Sigmoid colon (tissue), 6 donors: ENCODE measurements at regions not wholly inside any gene's neighbourhood (a gene's known extent, or its start where the extent isn't known, plus 50 kb on each side); places are given as distances from the start of the nearest gene placed in this dataset.

Experiments used
- DNase-seq: peaks from one replicate; pipeline ENCODE4 v3.0.0-alpha.2; 2019
- H3K27ac ChIP-seq, 4 donors: fragments of 200-600 bp; sonication (generic); one replicate each; pipeline ENCODE4 v1.5.1; 2016 to 2019; ENCODE audit warnings: mild to moderate bottlenecking in 1 of 4
- H3K27me3 ChIP-seq, 3 donors: fragments of 200-600 bp; sonication (generic); one replicate each; pipeline ENCODE4 v1.5.1; 2019; ENCODE audit warnings: mild to moderate bottlenecking in 1 of 3
- H3K36me3 ChIP-seq, 4 donors: fragments of 200-600 bp; sonication (generic); one replicate each; pipeline ENCODE4 v1.5.1; 2016 to 2019
- H3K4me1 ChIP-seq, 4 donors: fragments of 200-600 bp; sonication (generic); one replicate each; pipeline ENCODE4 v1.5.1; 2017 to 2019
- H3K4me3 ChIP-seq, 4 donors: fragments of 200-600 bp; sonication (generic); one replicate each; pipeline ENCODE4 v1.5.1; 2017 to 2019; ENCODE audit warnings: mild to moderate bottlenecking in 2 of 4, moderate library complexity in 1 of 4
- H3K9me3 ChIP-seq, 4 donors: fragments of 200-600 bp in 3 of 4; sonication (generic) in 3 of 4; one replicate each; pipeline versions ENCODE4 v1.5.1 to v1.6.1; 2013 to 2019
- CTCF ChIP-seq, 4 experiments: fragments of 450-650 bp in 3 of 4; fragments of 200-600 bp in 1 of 4; IDR thresholded peaks; one replicate each; pipeline ENCODE4 v1.5.1; 2016 to 2019; ENCODE audit warnings: antibody characterized with exemption in 4 of 4, mild to moderate bottlenecking in 3 of 4, moderate library complexity in 2 of 4
- EP300 ChIP-seq, 4 donors: sonication (generic); formaldehyde crosslinking; IDR thresholded peaks; one replicate each; pipeline ENCODE4 v1.6.1; 2017; ENCODE audit warnings: antibody characterized with exemption in 4 of 4
- POLR2A ChIP-seq, 2 donors: fragments of 450-650 bp; IDR thresholded peaks; one replicate each; pipeline ENCODE4 v1.6.1; 2016; ENCODE audit warnings: antibody characterized with exemption in 2 of 2, mild to moderate bottlenecking in 2 of 2, moderate library complexity in 2 of 2
- POLR2AphosphoS5 ChIP-seq, 4 donors: sonication (generic); formaldehyde crosslinking; IDR thresholded peaks; one replicate each; pipeline ENCODE4 v1.6.1; 2017; ENCODE audit warnings: antibody characterized with exemption in 4 of 4
- WGBS, 2 donors: extraction: QIAGEN DNeasy Blood & Tissue Kit; methylation state at CpG; one replicate each; pipeline ENCODE4 v1.1.7; 2013; 5-methylcytosine and 5-hydroxymethylcytosine counted together
- intact Hi-C: fragments of 100-400 bp; cut with DNase I; formaldehyde crosslinking; loops from one replicate; pipeline ENCODE4 v1.15.1; 2023
- donor health status: healthy with polysubstance abuse.
- donor health status: healthy.

DNA sequence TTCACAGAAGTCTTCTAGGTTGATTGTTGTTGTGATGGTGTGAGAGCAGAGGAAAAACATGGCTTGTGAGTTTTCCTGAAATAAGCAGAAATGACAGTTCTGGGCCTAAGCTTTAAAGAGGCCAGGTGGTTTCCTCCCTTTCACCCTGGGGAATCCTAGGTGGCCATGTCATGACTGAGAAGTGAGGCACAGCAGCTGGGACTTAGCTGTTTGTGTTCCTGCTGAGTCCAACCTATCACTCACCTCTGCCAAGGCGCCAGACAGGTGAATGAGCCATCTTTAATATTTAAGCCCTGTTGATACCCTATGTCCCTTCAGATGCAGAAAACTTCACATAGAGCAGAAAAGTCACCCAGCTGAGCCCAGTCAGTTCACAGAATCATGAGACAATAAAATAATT, 384.4 kb downstream of the SLC4A3 start:
- WGBS, 2 donors = 94% methylated on average over 1 of the region's 1 CpG
- Histone ChIP-seq H3K27me3 (no peaks in the 10 kb centered on the region), H3K4me3 (no peak overlapping the region), H3K27ac (no peak overlapping the region), H3K4me1 (no peaks in the 10 kb centered on the region), H3K9me3 (peaks cover 0 to 7% (median 0%) of the 10 kb centered on the region in 4 donors), H3K36me3 (no peaks in the 10 kb centered on the region)
- DNase-seq = no peak
- intact Hi-C loops = no loop called here
- no peak for TF ChIP-seq EP300 (IDR thresholded peaks at IDR 0.05)
- no peak for TF ChIP-seq POLR2A (IDR thresholded peaks at IDR 0.05)
- no peak for TF ChIP-seq CTCF (IDR thresholded peaks at IDR 0.05)
- no peak for TF ChIP-seq POLR2AphosphoS5 (IDR thresholded peaks at IDR 0.05)

GRCh38 chr2:220014961-220015360, 387.5 kb downstream of the SLC4A3 start:
- TF ChIP-seq POLR2A (IDR thresholded peaks at IDR 0.05) (no peak), POLR2AphosphoS5 (IDR thresholded peaks at IDR 0.05) (no peak), CTCF (IDR thresholded peaks at IDR 0.05) (no peak), EP300 (IDR thresholded peaks at IDR 0.05) (no peak)
- H3K36me3 ChIP-seq = no peaks in the 10 kb centered on the region
- 90 to 92% methylated on average over 2 of the region's 2 CpGs for WGBS, 2 donors
- no peak for DNase-seq
- peaks cover 0 to 7% (median 0%) of the 10 kb centered on the region in 4 donors for H3K9me3 ChIP-seq
- no peak overlapping the region for H3K27ac ChIP-seq
- H3K27me3 ChIP-seq = no peaks in the 10 kb centered on the region
- no peak overlapping the region for H3K4me3 ChIP-seq
- no peaks in the 10 kb centered on the region for H3K4me1 ChIP-seq
- intact Hi-C loops = no loop called here

GRCh38 chr2:220015576-220015975, 388.1 kb downstream of the SLC4A3 start:
- TF ChIP-seq POLR2AphosphoS5 (IDR thresholded peaks at IDR 0.05) (no peak), CTCF (IDR thresholded peaks at IDR 0.05) (no peak), EP300 (IDR thresholded peaks at IDR 0.05) (no peak), POLR2A (IDR thresholded peaks at IDR 0.05) (no peak)
- DNase-seq = no peak
- Histone ChIP-seq H3K36me3 (no peaks in the 10 kb centered on the region), H3K4me3 (no peak overlapping the region), H3K27ac (no peak overlapping the region), H3K9me3 (peaks cover 0 to 7% (median 0%) of the 10 kb centered on the region in 4 donors), H3K27me3 (no peaks in the 10 kb centered on the region), H3K4me1 (no peaks in the 10 kb centered on the region)
- WGBS, 2 donors = 55 to 68% methylated on average over 1 of the region's 1 CpG
- intact Hi-C loops = no loop called here

DNA sequence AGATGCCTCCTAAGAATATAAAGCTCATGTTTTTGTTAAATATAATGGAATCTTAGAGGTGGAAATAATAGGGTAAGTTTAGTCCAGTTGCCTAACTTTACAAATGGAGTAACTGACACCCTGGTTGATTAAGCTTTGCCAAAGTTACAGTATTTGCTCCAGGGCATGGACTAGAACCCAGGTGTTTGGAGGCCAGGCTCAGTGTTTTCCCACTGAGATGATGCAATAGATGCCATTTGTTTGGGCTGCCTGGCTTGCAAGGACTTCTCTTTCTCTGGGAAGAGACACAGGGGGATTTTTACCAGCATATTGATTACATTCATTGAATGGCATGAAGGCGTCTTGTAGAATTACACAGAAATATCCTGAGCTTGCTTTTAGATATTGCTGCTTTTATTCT, 397.8 kb downstream of the SLC4A3 start:
- DNase-seq = no peak

More for the DNA sequence above, 397.8 kb downstream of the SLC4A3 start:
- Histone ChIP-seq H3K36me3 (no peaks in the 10 kb centered on the region), H3K27me3 (no peaks in the 10 kb centered on the region), H3K4me3 (no peak overlapping the region), H3K27ac (no peak overlapping the region), H3K9me3 (no peaks in the 10 kb centered on the region), H3K4me1 (no peaks in the 10 kb centered on the region)
- TF ChIP-seq EP300 (IDR thresholded peaks at IDR 0.05) (no peak), POLR2A (IDR thresholded peaks at IDR 0.05) (no peak), CTCF (IDR thresholded peaks at IDR 0.05) (no peak), POLR2AphosphoS5 (IDR thresholded peaks at IDR 0.05) (no peak)
- 92 to 93% methylated on average over 1 of the region's 1 CpG for WGBS, 2 donors
- intact Hi-C loops = no loop called here
